DND-41 (cell line): ENCODE measurements at regions not wholly inside any gene's neighbourhood (a gene's known extent, or its start where the extent isn't known, plus 50 kb on each side); places are given as distances from the start of the nearest gene placed in this dataset.

ENCODE experiments used
- EZH2 ChIP-seq: IDR thresholded peaks from 3 replicates; pipeline ENCODE4 v1.6.1; 2012; ENCODE audit warnings: borderline replicate concordance, low read depth, mild to moderate bottlenecking, moderate library complexity, low read length, inconsistent platforms; ENCODE audit not compliant: severe bottlenecking
- TF ChIP-seq, protein P1 (sequence below): IDR thresholded peaks from 2 replicates; pipeline ENCODE4 v1.5.1; 2012; ENCODE audit warnings: borderline replicate concordance, low read length, moderate library complexity, mild to moderate bottlenecking; ENCODE audit not compliant: poor library complexity, severe bottlenecking; ENCODE audit errors: extremely low read depth

DNA sequence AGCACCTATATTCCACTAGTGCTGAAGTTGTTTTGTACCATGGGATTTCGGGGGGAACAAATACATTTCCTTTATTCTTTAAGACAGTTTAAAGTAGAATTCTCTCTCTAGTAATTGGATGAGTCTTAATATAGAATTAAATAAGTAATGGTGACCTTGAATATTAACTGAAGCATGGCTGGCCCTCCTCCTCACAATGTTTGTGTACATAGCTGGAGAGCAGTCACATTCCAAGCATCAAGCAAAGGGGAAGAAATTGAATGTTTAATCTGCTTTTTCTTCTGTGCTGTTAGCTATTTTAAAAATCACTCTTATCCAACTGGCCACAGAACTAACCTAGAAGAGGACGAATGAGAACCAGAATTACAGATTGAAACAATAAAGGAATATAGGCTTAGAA is 906.9 kb downstream of the CCSER2 start:
- TF ChIP-seq, protein P1, sequence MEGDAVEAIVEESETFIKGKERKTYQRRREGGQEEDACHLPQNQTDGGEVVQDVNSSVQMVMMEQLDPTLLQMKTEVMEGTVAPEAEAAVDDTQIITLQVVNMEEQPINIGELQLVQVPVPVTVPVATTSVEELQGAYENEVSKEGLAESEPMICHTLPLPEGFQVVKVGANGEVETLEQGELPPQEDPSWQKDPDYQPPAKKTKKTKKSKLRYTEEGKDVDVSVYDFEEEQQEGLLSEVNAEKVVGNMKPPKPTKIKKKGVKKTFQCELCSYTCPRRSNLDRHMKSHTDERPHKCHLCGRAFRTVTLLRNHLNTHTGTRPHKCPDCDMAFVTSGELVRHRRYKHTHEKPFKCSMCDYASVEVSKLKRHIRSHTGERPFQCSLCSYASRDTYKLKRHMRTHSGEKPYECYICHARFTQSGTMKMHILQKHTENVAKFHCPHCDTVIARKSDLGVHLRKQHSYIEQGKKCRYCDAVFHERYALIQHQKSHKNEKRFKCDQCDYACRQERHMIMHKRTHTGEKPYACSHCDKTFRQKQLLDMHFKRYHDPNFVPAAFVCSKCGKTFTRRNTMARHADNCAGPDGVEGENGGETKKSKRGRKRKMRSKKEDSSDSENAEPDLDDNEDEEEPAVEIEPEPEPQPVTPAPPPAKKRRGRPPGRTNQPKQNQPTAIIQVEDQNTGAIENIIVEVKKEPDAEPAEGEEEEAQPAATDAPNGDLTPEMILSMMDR = no peak
- TF ChIP-seq EZH2 = no peak
